Activated CD4-positive, alpha-beta T cell treated with anti-CD3 and anti-CD28 coated beads for 48 hours (primary cell): ENCODE measurements at regions not wholly inside any gene's neighbourhood (a gene's known extent, or its start where the extent isn't known, plus 50 kb on each side); places are given as distances from the start of the nearest gene placed in this dataset.
"Not testable (repeated sequence)": the region's sequence is repeated elsewhere in the genome, so short reads cannot be mapped to it uniquely, and the experiment has no call there.

ENCODE experiments used
- DNase-seq: peaks from one replicate; pipeline ENCODE4 v3.0.0-alpha.2; 2020

GRCh38 chr5:25568989-25569625 is 924.3 kb upstream of the CDH10 start:
- DNase-seq = no peak

GRCh38 chr5:25568294-25568693 is 923.5 kb upstream of the CDH10 start:
- DNase-seq = no peak

- no peak for DNase-seq
These were observed 923.1 kb upstream of the CDH10 start for GRCh38 chr5:25567881-25568280.

- DNase-seq = no peak
These were observed 917.9 kb upstream of the CDH10 start for GRCh38 chr5:25562656-25563055.

- DNase-seq = no peak
These were observed 909.3 kb upstream of the CDH10 start for GRCh38 chr5:25554077-25554476.

GRCh38 chr5:25552871-25553481 is 908.2 kb upstream of the CDH10 start:
- DNase-seq = no peak

GRCh38 chr5:25550793-25551192 is 906.0 kb upstream of the CDH10 start:
- no peak for DNase-seq

- DNase-seq = peak; percentile 8
These were observed 900.0 kb upstream of the CDH10 start for GRCh38 chr5:25544652-25545249.

- DNase-seq = no peak
These were observed 895.9 kb upstream of the CDH10 start for GRCh38 chr5:25540628-25541027.

GRCh38 chr5:25539536-25539935 is 894.8 kb upstream of the CDH10 start:
- no peak for DNase-seq

- not testable (repeated sequence) for DNase-seq
These were observed 891.7 kb upstream of the CDH10 start for GRCh38 chr5:25536461-25536860.

- DNase-seq = no peak
These were observed 871.4 kb upstream of the CDH10 start for GRCh38 chr5:25516141-25516540.

- DNase-seq = no peak
These were observed 870.7 kb upstream of the CDH10 start for GRCh38 chr5:25515525-25515924.

GRCh38 chr5:25510692-25511091 is 865.9 kb upstream of the CDH10 start:
- not testable (repeated sequence) for DNase-seq

- DNase-seq = not testable (repeated sequence)
These were observed 863.2 kb upstream of the CDH10 start for GRCh38 chr5:25508011-25508410.

GRCh38 chr5:25500635-25501034 is 855.9 kb upstream of the CDH10 start:
- no peak for DNase-seq

GRCh38 chr5:25489834-25490538 is 845.2 kb upstream of the CDH10 start:
- no peak for DNase-seq

- DNase-seq = no peak
These were observed 843.3 kb upstream of the CDH10 start for GRCh38 chr5:25488119-25488518.

- no peak for DNase-seq
These were observed 839.6 kb upstream of the CDH10 start for GRCh38 chr5:25484391-25484790.

- DNase-seq = no peak
These were observed 836.7 kb upstream of the CDH10 start for GRCh38 chr5:25481463-25481862.

- no peak for DNase-seq
These were observed 814.3 kb upstream of the CDH10 start for GRCh38 chr5:25459082-25459481.

GRCh38 chr5:25458628-25459027 is 813.9 kb upstream of the CDH10 start:
- no peak for DNase-seq

- DNase-seq = no peak
These were observed 808.7 kb upstream of the CDH10 start for GRCh38 chr5:25453500-25453899.

GRCh38 chr5:25451294-25451693 is 806.5 kb upstream of the CDH10 start:
- no peak for DNase-seq
